CD1c-positive myeloid dendritic cell (primary cell): ENCODE measurements at regions not wholly inside any gene's neighbourhood (a gene's known extent, or its start where the extent isn't known, plus 50 kb on each side); places are given as distances from the start of the nearest gene placed in this dataset.
"Not testable (repeated sequence)": the region's sequence is repeated elsewhere in the genome, so short reads cannot be mapped to it uniquely, and the experiment has no call there.

Source experiments
- DNase-seq: peaks from one replicate; pipeline ENCODE4 v3.0.0-alpha.2; 2016; ENCODE audit errors: extremely low spot score

DNA sequence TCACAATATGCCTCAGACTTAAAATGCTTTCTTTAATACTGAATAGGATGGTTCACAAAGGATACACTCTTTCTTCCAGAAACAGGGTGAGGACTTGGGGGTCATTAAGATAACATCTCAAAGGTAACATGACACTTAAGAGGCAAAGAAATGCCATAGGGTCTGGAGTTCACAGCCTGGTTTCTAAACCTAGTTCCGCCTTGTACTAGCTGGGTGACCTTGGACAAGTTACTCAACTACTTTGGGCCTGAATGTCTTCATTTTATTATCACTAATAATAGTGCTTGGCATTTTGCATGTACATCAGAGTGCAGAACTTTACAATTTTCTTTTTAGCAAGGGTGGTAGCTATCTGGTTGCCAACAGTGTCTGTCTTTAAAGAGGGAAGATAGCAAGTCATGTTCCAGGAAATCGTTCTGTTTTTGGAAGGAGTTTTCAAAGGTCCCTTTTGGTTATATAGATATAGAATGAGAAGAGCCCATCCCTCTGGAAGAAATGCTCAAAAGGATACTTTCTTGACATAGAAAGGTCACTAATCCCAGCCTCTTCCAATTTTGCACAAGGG, 257.8 kb downstream of the NUAK1 start:
- DNase-seq = no peak

DNA sequence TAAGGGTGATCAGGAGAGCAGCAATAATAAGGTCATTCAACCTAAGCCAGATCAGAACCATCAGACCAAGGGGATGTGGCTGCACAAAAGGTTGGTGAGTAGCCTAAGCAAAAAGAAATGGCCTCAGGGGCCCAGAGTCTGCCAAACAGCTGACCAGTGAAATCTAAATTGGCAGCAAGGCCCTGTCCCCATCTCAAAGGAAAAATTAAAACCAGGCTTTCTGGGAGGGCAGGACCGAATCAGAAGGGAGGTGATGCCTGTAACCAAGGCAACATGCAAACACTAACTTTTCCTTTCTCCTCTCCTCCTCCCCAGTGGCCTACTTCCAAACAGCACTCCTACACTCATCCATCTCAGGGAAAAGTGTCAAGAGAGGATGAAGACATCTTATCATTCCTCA, 256.4 kb downstream of the NUAK1 start:
- DNase-seq = no peak

DNA sequence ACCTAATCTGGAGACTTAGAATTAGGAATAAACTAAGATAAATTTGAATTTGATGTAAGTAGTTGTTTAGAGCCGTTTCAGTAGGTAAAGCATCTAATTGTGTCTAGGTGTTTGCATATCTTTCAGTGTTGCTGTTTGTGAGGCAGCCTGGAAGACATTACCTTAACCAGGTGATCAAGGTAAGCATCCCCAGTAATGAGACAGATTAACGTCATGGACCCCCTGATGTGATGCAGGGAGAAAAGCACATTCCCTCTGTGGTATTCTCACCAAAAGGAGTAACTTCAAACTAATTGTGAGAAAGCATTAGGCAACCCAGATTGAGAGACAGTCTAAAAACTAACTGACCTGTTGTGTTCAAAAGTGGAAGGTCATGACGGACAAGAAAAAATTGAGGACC, 251.6 kb downstream of the NUAK1 start:
- no peak for DNase-seq

DNA sequence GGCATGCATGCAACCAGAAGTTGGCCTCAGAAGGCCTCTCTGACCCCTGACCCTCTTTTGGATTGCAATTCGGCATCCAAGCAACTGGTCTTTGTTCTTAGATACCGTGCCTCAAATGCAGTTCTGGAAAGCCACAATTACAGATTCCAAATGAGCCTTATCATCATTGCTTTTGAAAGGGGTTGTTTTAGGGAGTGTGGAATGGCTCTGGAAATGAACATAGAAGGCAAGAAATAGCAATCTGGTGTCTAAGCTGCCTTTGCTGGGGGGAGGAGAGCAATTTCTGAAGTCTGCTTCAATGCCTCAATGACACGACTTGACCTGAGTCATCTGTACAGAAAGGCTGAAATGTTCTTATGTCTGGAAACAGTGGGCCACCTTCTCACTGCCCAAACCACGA, 250.1 kb downstream of the NUAK1 start:
- no peak for DNase-seq

DNA sequence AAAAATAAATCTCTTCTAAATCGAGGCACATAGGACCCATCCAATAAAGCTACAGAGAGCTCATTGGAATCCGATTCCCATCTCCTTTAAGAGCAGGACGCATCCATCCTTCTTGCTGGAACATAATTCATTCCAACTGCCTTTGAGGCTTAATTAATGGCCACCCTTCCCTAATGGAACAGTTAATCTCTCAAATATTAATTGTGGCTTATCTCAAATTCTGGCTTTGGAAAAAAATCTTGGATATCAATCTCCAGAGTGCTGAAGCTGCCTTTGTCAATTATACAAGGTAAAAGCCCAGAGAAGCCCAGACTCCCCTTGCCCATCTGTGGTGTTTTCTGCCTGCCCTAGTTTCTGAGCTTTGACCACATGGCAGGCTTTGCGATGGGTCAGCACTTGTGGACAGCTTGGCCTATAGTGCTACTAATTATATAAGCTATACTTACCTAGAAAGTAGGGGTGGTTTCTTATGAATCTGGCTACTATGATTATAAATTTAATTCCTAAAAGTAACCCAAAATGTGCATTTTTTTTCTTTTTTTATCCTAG, 246.3 kb downstream of the NUAK1 start:
- DNase-seq = no peak

DNA sequence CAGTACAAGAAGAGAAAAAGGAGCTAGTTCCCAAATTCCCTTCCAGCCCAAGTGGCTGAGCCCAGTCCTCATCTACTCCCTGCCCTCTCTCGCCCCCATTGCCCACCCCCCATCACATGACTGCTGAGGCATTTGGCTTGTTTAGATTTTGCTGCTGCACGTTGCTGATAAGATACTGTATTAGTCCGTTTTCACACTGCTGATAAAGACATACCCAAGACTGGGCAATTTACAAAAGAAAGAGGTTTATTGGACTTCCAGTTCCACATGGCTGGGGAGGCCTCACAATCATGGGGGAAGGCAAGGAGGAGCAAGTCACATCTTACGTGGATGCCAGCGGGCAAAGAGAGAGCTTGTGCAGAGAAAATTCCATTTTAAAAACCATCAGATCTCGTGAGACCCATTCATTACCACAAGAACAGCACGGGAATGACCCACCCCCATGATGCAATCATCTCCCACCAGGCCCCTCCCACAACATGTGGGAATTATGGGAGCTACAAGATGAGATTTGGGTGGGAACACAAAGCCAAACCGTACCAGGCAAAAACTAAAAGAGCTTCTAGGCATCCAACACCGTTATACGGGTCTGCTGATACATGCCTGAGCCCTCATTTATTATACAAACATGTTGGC, 243.4 kb downstream of the NUAK1 start:
- DNase-seq = not testable (repeated sequence)

DNA sequence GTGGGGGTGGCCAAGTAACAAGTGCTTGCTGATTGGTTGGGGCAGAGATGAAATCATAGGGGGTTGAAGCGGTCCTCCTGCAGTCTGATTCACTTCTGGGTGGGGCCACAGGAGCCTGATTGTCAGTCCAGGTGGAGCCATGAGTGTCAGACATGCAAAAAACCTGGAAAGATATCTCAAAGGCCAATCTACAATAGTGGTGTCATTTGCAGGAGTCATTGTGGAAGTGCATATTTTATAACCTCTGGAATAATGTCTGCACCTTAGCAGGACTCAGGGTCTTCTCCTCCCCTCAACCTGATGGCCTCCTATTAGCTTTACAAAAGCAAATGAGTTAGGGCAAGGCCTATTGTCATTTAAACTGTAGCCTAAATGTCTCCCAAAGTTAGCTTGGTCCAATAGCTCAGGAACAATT, 241.4 kb downstream of the NUAK1 start:
- DNase-seq = no peak

DNA sequence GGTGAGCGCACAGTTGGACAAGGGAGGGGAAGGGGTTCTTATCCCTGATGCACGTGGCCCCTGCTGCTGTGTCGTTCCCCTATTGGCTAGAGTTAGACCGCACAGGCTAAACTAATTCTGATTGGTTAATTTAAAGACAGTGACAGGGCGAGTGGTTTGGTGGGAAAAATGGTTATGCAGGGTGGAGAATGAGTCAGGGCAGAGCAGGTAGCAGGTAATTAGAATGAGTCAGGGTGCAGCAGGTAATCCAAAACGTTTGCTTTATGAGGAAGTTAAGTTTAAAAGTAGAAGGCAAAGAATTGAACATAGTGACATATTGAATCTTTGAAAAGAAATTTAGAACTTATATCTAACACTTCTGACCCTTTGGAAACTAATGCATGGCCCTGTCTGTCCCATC, 240.5 kb downstream of the NUAK1 start:
- not testable (repeated sequence) for DNase-seq

DNA sequence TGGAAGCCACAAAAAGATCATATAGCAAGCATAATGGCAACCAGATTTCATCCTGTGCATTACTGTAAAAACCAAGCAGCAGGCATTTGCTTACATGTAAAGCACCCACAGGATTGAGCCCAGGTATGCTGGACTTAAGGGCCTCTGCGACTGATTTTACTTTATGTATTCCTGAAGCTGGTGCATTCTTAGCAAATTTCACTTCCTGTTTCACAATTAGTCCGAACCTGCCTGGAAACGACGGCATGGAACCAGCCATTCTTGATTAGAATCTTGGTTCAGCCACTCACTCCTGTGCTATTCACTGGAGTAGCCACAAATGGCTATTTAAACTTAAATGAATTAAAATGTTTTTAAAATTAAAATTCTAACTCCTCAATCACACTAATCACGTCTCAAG, 239.2 kb downstream of the NUAK1 start:
- DNase-seq = no peak

DNA sequence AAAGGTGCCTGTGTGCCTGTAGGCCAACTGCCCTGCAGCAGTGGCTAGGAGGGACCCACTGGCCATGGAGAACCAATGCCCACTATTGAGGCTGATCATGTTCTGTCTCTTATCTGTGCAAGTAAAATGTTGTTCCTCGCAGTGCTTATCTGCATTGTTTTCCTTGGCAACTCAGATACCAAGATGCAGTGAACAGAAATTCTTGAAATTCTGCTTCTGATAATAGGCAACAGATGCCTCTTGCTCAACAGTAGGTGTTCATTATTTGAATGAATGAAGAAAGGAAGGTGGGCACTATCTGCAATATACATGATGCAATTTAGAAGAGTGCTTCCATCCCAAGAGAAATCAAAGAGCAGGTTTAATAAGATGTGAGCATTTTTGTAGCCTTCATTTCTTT, 232.2 kb downstream of the NUAK1 start:
- DNase-seq = no peak

DNA sequence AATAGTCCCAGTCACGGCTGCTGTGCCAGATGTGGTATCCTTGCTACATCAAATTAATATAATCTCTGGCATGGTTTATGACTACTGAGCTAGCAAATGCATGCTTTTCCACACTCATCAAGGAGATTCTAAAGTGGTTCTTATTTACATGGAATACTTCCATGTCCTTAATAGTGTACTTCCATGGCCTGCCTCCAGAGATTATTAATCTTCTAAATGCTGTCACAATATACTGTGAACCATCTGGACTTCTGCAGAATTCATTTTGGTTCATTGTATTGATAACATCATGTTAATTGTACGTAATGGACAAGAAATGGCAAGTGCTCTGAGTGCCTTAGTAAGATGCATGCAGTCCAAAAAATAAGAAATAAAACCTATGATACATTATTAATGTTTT, 230.8 kb downstream of the NUAK1 start:
- DNase-seq = no peak

DNA sequence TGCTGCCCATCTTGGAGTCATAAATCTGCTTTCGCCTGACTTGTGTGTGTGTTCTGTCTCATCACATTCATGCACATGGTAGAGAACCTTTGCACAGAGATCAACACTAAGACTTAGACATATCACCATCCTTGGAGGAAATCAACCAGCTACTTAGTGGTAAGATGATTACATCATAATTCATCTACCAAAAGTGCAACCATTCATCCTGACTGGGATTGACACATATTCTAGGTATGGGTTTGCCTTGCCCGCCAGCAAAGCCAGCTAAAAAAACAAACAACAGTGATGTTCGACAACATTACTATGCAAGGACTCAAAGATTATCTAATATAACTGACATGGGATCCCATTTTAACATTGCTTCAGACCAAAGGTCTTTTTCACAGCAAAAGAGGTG, 228.7 kb downstream of the NUAK1 start:
- DNase-seq = no peak

DNA sequence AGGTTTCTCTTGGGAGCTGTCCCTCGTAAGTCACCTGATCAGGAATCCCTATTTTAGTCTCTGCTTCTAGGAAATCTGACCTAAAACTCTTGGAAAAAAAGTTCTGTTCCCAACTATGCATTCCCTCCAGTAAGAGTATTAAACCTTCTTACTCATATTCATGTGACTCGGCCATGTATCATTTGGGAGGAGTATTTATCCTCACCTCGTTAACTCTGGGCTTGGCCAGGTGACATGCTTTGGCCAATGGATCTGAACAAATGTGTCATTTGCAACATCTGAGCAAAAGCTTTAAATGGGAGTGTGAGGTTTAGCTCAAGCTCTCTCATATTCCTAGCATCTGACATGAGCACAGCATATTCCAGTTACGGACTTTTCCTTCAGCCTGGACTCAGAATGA, 226.8 kb downstream of the NUAK1 start:
- no peak for DNase-seq

DNA sequence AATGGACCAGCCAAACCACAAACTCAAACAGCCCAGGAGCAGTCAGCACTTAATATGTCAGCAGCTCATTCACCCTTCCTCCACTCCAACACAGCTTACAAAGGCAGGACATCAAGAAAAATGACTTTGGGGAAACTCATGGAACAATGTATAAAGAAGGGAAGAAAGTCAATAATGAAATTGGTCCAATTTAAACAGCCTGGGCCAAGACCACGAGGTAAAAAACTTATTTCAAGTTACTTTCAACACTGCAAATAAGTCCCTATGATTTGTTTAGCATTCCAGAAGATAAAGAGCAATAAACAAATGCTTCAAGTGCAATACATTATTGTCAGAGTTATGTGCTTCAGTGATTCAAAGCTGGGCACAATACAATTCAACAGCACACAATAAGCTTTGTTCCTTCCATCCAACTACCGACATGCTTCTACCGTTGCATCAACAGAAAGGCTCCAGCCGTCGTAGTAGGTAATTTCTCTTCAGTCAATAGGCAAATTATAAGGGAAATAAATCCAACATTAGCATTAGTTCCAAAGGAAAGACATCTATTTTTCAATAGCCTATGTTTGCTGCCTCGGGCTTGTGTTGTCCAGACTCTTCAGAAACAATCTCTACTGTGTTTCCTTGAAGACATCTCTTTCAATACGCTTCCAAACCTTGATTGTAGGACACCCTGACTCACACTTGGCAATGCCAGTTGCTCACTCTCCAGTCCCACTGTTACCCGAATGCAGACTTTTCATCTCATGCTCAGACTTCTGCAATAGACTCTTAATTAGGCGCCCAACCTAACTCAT, 225.7 kb downstream of the NUAK1 start:
- DNase-seq = no peak

DNA sequence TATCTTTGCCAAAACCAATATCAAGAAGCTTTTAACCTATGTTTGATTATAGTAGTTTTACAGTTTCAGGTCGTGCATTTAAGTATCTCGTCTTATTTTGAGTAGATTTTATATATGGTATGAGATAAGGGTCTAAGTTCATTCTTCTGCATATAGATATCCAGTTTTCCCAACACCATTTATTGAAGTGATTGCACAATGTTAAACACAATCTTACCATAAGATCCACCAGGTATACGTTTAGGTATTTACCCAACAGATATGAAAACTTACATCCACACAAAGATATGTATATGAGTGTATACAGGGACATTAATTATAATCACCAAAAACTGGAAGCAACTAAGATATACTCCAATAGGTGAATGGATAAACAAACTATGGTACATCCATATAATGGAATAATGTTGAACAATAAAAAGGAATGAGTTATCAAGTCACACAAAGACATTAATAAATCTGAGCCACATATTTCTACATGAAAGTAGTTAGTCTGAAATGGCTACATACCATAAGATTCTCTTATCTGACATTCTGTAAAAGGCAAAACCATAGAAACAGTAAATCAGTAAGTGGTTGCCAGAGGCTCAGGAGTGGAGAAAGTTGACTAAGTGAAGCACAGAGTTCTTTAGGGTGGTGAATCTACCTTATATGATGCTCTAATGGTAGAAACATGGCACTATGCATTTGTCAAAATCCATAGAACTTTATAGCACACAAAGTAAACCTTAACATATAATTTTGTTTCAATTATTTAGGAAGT, 222.6 kb downstream of the NUAK1 start:
- no peak for DNase-seq

DNA sequence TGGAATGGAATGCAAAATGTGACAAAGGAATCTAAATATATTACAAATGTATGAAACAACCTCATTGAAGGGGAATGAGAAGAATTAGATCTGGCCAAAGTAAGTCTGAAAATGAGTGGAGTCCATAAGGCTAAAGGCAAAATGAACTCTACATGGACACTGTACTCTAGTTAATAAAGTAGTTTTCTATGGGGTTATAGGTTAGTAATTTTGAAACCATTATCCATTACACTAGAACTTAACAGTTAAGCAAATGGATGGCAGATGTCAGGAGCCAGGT, 222.1 kb downstream of the NUAK1 start:
- no peak for DNase-seq

DNA sequence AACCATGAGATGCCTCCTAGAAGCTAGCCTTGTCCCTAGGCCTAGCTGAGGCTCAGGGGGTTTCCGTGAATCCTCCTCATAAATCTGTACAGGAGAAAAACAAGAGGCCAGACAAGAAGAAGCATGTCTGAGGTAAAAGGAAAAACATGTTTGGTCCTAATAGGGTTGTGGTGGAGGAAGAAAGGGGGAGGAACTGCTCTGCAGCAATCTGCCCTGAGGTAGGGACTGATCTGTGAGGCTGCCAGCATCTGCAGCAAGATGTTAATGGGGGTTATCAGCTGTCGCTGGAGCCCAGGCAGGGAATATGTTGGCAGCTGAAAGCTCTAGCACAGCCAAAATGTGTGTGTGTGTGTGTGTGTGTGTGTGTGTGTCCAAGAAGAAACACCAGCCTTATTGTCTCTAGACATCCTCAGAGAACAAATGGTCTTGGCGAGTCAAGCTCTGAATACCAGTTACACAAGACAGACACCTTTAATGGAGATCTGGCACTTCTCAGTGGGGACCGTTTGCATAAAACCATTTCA, 218.5 kb downstream of the NUAK1 start:
- DNase-seq = no peak

DNA sequence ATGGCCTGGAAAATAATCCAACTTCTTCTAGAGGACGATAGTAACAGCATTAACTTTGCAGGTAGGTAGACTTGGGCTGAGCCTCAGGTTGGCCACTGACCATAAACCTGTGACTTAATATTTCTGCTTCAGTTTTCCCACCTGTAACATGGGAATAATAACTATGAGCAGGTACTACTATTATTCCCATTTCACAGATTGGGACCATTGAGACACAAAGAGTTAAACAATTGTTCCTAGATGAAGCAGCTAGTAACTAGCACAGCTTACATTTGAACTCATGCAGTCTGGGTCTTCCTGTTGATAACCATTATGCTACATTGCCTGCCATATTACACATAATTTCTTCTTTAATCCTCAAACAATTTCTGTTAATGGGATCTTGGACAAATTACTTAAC, 217.7 kb downstream of the NUAK1 start:
- DNase-seq = no peak

DNA sequence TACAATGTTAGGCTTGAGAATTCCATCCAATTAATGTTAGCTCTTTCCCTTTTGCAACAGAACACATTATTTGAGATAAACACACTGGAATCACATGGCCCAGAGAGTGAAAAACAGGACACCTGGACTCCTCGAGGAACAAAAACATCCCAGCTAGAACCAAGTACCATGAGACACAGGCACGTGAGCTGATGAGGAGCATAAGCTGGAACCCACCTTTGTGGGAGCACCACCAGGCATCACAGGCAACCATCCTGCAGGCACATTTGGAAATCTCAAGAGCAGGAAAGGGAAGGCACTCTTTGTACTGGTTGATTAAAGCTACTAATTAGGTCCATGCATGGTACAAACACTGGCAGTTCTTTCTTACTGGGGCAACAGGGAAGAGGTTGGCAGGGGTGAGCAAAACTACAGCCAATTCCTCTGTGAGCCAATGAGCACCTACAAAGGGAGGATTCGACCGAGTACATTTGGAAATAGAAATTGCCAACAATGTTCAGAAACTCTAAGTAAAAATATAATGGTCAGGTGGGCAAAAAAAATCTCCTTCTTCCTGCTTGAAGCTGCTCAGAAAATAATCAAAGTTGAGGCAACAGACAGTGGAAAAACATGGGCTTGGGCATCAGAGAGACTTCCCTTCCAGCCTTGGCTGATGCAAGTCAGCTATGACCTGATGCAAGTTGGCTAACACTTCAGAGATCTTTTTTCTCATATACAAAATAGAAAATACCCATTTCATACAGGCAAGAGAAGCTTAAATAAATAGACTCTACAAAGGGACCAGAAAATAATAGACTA, 216.7 kb downstream of the NUAK1 start:
- no peak for DNase-seq

DNA sequence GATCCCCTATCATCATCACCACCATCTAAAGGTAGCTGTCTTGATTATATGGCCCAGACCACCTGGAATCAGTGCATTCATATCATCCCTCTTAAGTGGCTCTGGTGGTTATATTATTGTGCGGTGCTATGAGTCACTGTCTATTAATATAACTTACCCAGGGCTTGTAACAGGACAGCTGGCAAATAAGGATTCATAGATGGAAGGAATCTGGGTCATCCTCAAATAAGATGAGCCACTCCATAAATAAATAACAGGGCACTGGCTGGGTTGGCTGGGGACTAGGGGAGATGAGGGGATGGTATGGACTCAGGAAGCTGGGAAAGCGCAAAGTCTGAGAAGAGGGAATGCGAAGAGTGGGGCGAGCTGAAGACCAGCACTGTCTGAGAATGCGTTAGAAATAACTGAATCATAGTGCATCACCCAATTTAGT, 216.1 kb downstream of the NUAK1 start:
- no peak for DNase-seq

DNA sequence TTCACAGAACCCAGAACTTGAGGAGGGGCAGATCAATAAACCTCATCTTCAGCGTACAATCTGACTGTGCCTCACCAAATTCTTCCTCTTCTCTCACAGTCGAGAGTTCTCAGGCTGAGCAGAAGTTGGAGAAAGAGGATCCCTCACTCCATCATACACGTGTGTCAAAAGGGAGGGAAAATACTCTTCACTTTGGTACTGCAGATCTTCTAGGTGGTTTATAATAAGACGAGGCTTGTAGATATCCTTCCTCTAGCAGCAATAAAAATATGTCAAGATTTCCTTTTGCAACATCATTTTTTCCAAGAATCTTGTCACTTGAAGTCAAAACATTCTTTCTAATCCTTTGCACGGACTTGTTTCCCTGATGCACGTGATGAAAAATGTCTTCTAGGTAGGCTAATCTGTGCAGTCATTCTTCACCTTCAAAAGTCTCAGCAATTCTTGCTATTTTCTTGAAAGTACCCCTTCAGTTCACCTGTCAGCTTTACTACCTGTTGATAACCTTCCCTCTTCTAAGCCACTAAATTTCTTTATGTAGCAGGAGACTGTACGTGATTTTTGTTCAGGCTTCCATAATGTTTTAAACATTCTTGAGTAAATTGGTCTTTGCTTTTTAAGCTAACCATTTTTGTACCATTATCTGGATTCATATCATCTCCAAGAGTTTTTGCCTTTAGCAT, 214.1 kb downstream of the NUAK1 start:
- DNase-seq = no peak
